ENCODE measurements at regions not wholly inside any gene's neighbourhood (a gene's known extent, or its start where the extent isn't known, plus 50 kb on each side); places are given as distances from the start of the nearest gene placed in this dataset.

GRCh38 chr10:83312570-83312969 is 826.7 kb upstream of the GHITM start:
- Histone ChIP-seq H3K27me3 (ENCODE audit: control insufficient read depth in 5 of 5, insufficient read depth in 4 of 5, low read length in 5 of 5) (no peaks in the 10 kb centered on the region), H3K9me3 (ENCODE audit: control insufficient read depth in 5 of 5, low read length in 5 of 5) (no peaks in the 10 kb centered on the region), H3K4me3 (ENCODE audit: low read depth in 1 of 5, low read length in 5 of 5) (no peak overlapping the region), H3K9ac (ENCODE audit: low read length in 5 of 5) (no peak overlapping the region), H3K4me1 (ENCODE audit: control insufficient read depth in 5 of 5, insufficient read depth in 5 of 5, low read length in 5 of 5) (no peaks in the 10 kb centered on the region), H3K36me3 (ENCODE audit: control insufficient read depth in 5 of 5, insufficient read depth in 5 of 5, low read length in 5 of 5) (no peaks in the 10 kb centered on the region), H3K27ac (ENCODE audit: low read depth, low read length) (no peak overlapping the region)

- no peaks in the 10 kb centered on the region for H3K36me3 ChIP-seq (ENCODE audit: control insufficient read depth in 5 of 5, insufficient read depth in 5 of 5, low read length in 5 of 5)
- no peaks in the 10 kb centered on the region for H3K27me3 ChIP-seq (ENCODE audit: control insufficient read depth in 5 of 5, insufficient read depth in 4 of 5, low read length in 5 of 5)
- no peaks in the 10 kb centered on the region for H3K4me1 ChIP-seq (ENCODE audit: control insufficient read depth in 5 of 5, insufficient read depth in 5 of 5, low read length in 5 of 5)
- peaks cover 0 to 3% (median 0%) of the 10 kb centered on the region in 5 donors for H3K9me3 ChIP-seq (ENCODE audit: control insufficient read depth in 5 of 5, low read length in 5 of 5)
- H3K4me3 ChIP-seq (ENCODE audit: low read depth in 1 of 5, low read length in 5 of 5), result no peak overlapping the region
- H3K9ac ChIP-seq (ENCODE audit: low read length in 5 of 5), result no peak overlapping the region
- H3K27ac ChIP-seq (ENCODE audit: low read depth, low read length), result no peak overlapping the region
These were observed 806.6 kb upstream of the GHITM start for GRCh38 chr10:83332690-83333089.

GRCh38 chr10:83333566-83333965 is 805.7 kb upstream of the GHITM start:
- no peak overlapping the region for H3K27ac ChIP-seq (ENCODE audit: low read depth, low read length)
- H3K36me3 ChIP-seq (ENCODE audit: control insufficient read depth in 5 of 5, insufficient read depth in 5 of 5, low read length in 5 of 5), result no peaks in the 10 kb centered on the region
- H3K27me3 ChIP-seq (ENCODE audit: control insufficient read depth in 5 of 5, insufficient read depth in 4 of 5, low read length in 5 of 5), result no peaks in the 10 kb centered on the region
- no peak overlapping the region for H3K9ac ChIP-seq (ENCODE audit: low read length in 5 of 5)
- H3K9me3 ChIP-seq (ENCODE audit: control insufficient read depth in 5 of 5, low read length in 5 of 5), result peaks cover 0 to 3% (median 0%) of the 10 kb centered on the region in 5 donors
- H3K4me3 ChIP-seq (ENCODE audit: low read depth in 1 of 5, low read length in 5 of 5), result no peak overlapping the region
- H3K4me1 ChIP-seq (ENCODE audit: control insufficient read depth in 5 of 5, insufficient read depth in 5 of 5, low read length in 5 of 5), result no peaks in the 10 kb centered on the region

- no peak overlapping the region for H3K27ac ChIP-seq (ENCODE audit: low read depth, low read length)
- H3K4me3 ChIP-seq (ENCODE audit: low read depth in 1 of 5, low read length in 5 of 5), result no peak overlapping the region
- H3K9ac ChIP-seq (ENCODE audit: low read length in 5 of 5), result no peak overlapping the region
- peaks cover 0 to 8% (median 0%) of the 10 kb centered on the region in 5 donors for H3K4me1 ChIP-seq (ENCODE audit: control insufficient read depth in 5 of 5, insufficient read depth in 5 of 5, low read length in 5 of 5)
- no peaks in the 10 kb centered on the region for H3K27me3 ChIP-seq (ENCODE audit: control insufficient read depth in 5 of 5, insufficient read depth in 4 of 5, low read length in 5 of 5)
- no peaks in the 10 kb centered on the region for H3K36me3 ChIP-seq (ENCODE audit: control insufficient read depth in 5 of 5, insufficient read depth in 5 of 5, low read length in 5 of 5)
- no peaks in the 10 kb centered on the region for H3K9me3 ChIP-seq (ENCODE audit: control insufficient read depth in 5 of 5, low read length in 5 of 5)
These were observed 795.6 kb upstream of the GHITM start for GRCh38 chr10:83343676-83344075.

- peaks cover 0 to 8% (median 0%) of the 10 kb centered on the region in 5 donors for H3K4me1 ChIP-seq (ENCODE audit: control insufficient read depth in 5 of 5, insufficient read depth in 5 of 5, low read length in 5 of 5)
- no peaks in the 10 kb centered on the region for H3K27me3 ChIP-seq (ENCODE audit: control insufficient read depth in 5 of 5, insufficient read depth in 4 of 5, low read length in 5 of 5)
- no peak overlapping the region for H3K4me3 ChIP-seq (ENCODE audit: low read depth in 1 of 5, low read length in 5 of 5)
- H3K9me3 ChIP-seq (ENCODE audit: control insufficient read depth in 5 of 5, low read length in 5 of 5), result no peaks in the 10 kb centered on the region
- no peak overlapping the region for H3K9ac ChIP-seq (ENCODE audit: low read length in 5 of 5)
- no peaks in the 10 kb centered on the region for H3K36me3 ChIP-seq (ENCODE audit: control insufficient read depth in 5 of 5, insufficient read depth in 5 of 5, low read length in 5 of 5)
- H3K27ac ChIP-seq (ENCODE audit: low read depth, low read length), result no peak overlapping the region
These were observed 792.9 kb upstream of the GHITM start for GRCh38 chr10:83346266-83346910.

GRCh38 chr10:83352588-83352987 is 786.7 kb upstream of the GHITM start:
- Histone ChIP-seq H3K4me3 (ENCODE audit: low read depth in 1 of 5, low read length in 5 of 5) (no peak overlapping the region), H3K9me3 (ENCODE audit: control insufficient read depth in 5 of 5, low read length in 5 of 5) (peaks cover 3 to 13% (median 10%) of the 10 kb centered on the region in 5 donors), H3K27ac (ENCODE audit: low read depth, low read length) (no peak overlapping the region), H3K36me3 (ENCODE audit: control insufficient read depth in 5 of 5, insufficient read depth in 5 of 5, low read length in 5 of 5) (no peaks in the 10 kb centered on the region), H3K9ac (ENCODE audit: low read length in 5 of 5) (no peak overlapping the region), H3K27me3 (ENCODE audit: control insufficient read depth in 5 of 5, insufficient read depth in 4 of 5, low read length in 5 of 5) (no peaks in the 10 kb centered on the region), H3K4me1 (ENCODE audit: control insufficient read depth in 5 of 5, insufficient read depth in 5 of 5, low read length in 5 of 5) (no peaks in the 10 kb centered on the region)

GRCh38 chr10:83354456-83354855 is 784.9 kb upstream of the GHITM start:
- Histone ChIP-seq H3K27me3 (ENCODE audit: control insufficient read depth in 5 of 5, insufficient read depth in 4 of 5, low read length in 5 of 5) (no peaks in the 10 kb centered on the region), H3K27ac (ENCODE audit: low read depth, low read length) (no peak overlapping the region), H3K9me3 (ENCODE audit: control insufficient read depth in 5 of 5, low read length in 5 of 5) (peaks cover 3 to 19% (median 11%) of the 10 kb centered on the region in 5 donors), H3K4me3 (ENCODE audit: low read depth in 1 of 5, low read length in 5 of 5) (no peak overlapping the region), H3K36me3 (ENCODE audit: control insufficient read depth in 5 of 5, insufficient read depth in 5 of 5, low read length in 5 of 5) (no peaks in the 10 kb centered on the region), H3K9ac (ENCODE audit: low read length in 5 of 5) (no peak overlapping the region), H3K4me1 (ENCODE audit: control insufficient read depth in 5 of 5, insufficient read depth in 5 of 5, low read length in 5 of 5) (no peaks in the 10 kb centered on the region)

GRCh38 chr10:83357004-83357403 is 782.3 kb upstream of the GHITM start:
- Histone ChIP-seq H3K27ac (ENCODE audit: low read depth, low read length) (no peak overlapping the region), H3K4me1 (ENCODE audit: control insufficient read depth in 5 of 5, insufficient read depth in 5 of 5, low read length in 5 of 5) (no peaks in the 10 kb centered on the region), H3K9me3 (ENCODE audit: control insufficient read depth in 5 of 5, low read length in 5 of 5) (peaks cover 3 to 19% (median 11%) of the 10 kb centered on the region in 5 donors), H3K4me3 (ENCODE audit: low read depth in 1 of 5, low read length in 5 of 5) (no peak overlapping the region), H3K36me3 (ENCODE audit: control insufficient read depth in 5 of 5, insufficient read depth in 5 of 5, low read length in 5 of 5) (no peaks in the 10 kb centered on the region), H3K27me3 (ENCODE audit: control insufficient read depth in 5 of 5, insufficient read depth in 4 of 5, low read length in 5 of 5) (no peaks in the 10 kb centered on the region), H3K9ac (ENCODE audit: low read length in 5 of 5) (no peak overlapping the region)

- no peaks in the 10 kb centered on the region for H3K36me3 ChIP-seq (ENCODE audit: control insufficient read depth in 5 of 5, insufficient read depth in 5 of 5, low read length in 5 of 5)
- no peak overlapping the region for H3K9ac ChIP-seq (ENCODE audit: low read length in 5 of 5)
- H3K9me3 ChIP-seq (ENCODE audit: control insufficient read depth in 5 of 5, low read length in 5 of 5), result peaks cover 3 to 19% (median 11%) of the 10 kb centered on the region in 5 donors
- H3K4me1 ChIP-seq (ENCODE audit: control insufficient read depth in 5 of 5, insufficient read depth in 5 of 5, low read length in 5 of 5), result no peaks in the 10 kb centered on the region
- no peak overlapping the region for H3K4me3 ChIP-seq (ENCODE audit: low read depth in 1 of 5, low read length in 5 of 5)
- no peaks in the 10 kb centered on the region for H3K27me3 ChIP-seq (ENCODE audit: control insufficient read depth in 5 of 5, insufficient read depth in 4 of 5, low read length in 5 of 5)
- no peak overlapping the region for H3K27ac ChIP-seq (ENCODE audit: low read depth, low read length)
These were observed 781.7 kb upstream of the GHITM start for GRCh38 chr10:83357627-83358026.

GRCh38 chr10:83367036-83367435 is 772.3 kb upstream of the GHITM start:
- Histone ChIP-seq H3K9me3 (ENCODE audit: control insufficient read depth in 5 of 5, low read length in 5 of 5) (no peaks in the 10 kb centered on the region), H3K27ac (ENCODE audit: low read depth, low read length) (no peak overlapping the region), H3K4me1 (ENCODE audit: control insufficient read depth in 5 of 5, insufficient read depth in 5 of 5, low read length in 5 of 5) (no peaks in the 10 kb centered on the region), H3K4me3 (ENCODE audit: low read depth in 1 of 5, low read length in 5 of 5) (no peak overlapping the region), H3K36me3 (ENCODE audit: control insufficient read depth in 5 of 5, insufficient read depth in 5 of 5, low read length in 5 of 5) (no peaks in the 10 kb centered on the region), H3K27me3 (ENCODE audit: control insufficient read depth in 5 of 5, insufficient read depth in 4 of 5, low read length in 5 of 5) (no peaks in the 10 kb centered on the region), H3K9ac (ENCODE audit: low read length in 5 of 5) (no peak overlapping the region)

Data from subcutaneous abdominal adipose tissue (tissue), 5 donors.